ENCODE measurements at regions not wholly inside any gene's neighbourhood (a gene's known extent, or its start where the extent isn't known, plus 50 kb on each side); places are given as distances from the start of the nearest gene placed in this dataset.
"Not testable (repeated sequence)": the region's sequence is repeated elsewhere in the genome, so short reads cannot be mapped to it uniquely, and the experiment has no call there.

GRCh38 chr7:25436413-25436812, 208.1 kb upstream of the NPVF start:
- no peak for DNase-seq (ENCODE audit: insufficient read length)
- TF ChIP-seq TAF1 (IDR thresholded peaks at IDR 0.05; ENCODE audit: borderline replicate concordance, low read depth, low read length), result no peak
- no peak for TF ChIP-seq POLR2AphosphoS5 (IDR thresholded peaks at IDR 0.05; ENCODE audit: low read depth, low read length)
- no peak for FAIRE-seq

GRCh38 chr7:25437308-25437707, 209.0 kb upstream of the NPVF start:
- DNase-seq (ENCODE audit: insufficient read length), result no peak
- FAIRE-seq, result no peak
- no peak for TF ChIP-seq POLR2AphosphoS5 (IDR thresholded peaks at IDR 0.05; ENCODE audit: low read depth, low read length)
- TF ChIP-seq POLR2A (IDR thresholded peaks at IDR 0.05; ENCODE audit: low read depth, low read length), result no peak
- TF ChIP-seq TAF1 (IDR thresholded peaks at IDR 0.05; ENCODE audit: borderline replicate concordance, low read depth, low read length), result no peak

GRCh38 chr7:25444991-25445390, 216.7 kb upstream of the NPVF start:
- DNase-seq (ENCODE audit: insufficient read length) (no peak), FAIRE-seq (no peak)
- TF ChIP-seq POLR2A (IDR thresholded peaks at IDR 0.05; ENCODE audit: low read depth, low read length) (no peak), TAF1 (IDR thresholded peaks at IDR 0.05; ENCODE audit: borderline replicate concordance, low read depth, low read length) (no peak), POLR2AphosphoS5 (IDR thresholded peaks at IDR 0.05; ENCODE audit: low read depth, low read length) (no peak)

GRCh38 chr7:25448301-25448700, 220.0 kb upstream of the NPVF start:
- TF ChIP-seq POLR2AphosphoS5 (IDR thresholded peaks at IDR 0.05; ENCODE audit: low read depth, low read length), result no peak
- TF ChIP-seq TAF1 (IDR thresholded peaks at IDR 0.05; ENCODE audit: borderline replicate concordance, low read depth, low read length), result no peak
- TF ChIP-seq POLR2A (IDR thresholded peaks at IDR 0.05; ENCODE audit: low read depth, low read length), result no peak
- FAIRE-seq (no peak), DNase-seq (ENCODE audit: insufficient read length) (no peak)

- DNase-seq (ENCODE audit: insufficient read length) (no peak), FAIRE-seq (no peak)
- no peak for TF ChIP-seq TAF1 (IDR thresholded peaks at IDR 0.05; ENCODE audit: borderline replicate concordance, low read depth, low read length)
Observed at GRCh38 chr7:25454020-25454419, 225.7 kb upstream of the NPVF start.

GRCh38 chr7:25454562-25455041, 226.3 kb upstream of the NPVF start:
- no peak for DNase-seq (ENCODE audit: insufficient read length)
- no peak for TF ChIP-seq POLR2AphosphoS5 (IDR thresholded peaks at IDR 0.05; ENCODE audit: low read depth, low read length)
- no peak for TF ChIP-seq POLR2A (IDR thresholded peaks at IDR 0.05; ENCODE audit: low read depth, low read length)
- TF ChIP-seq TAF1 (IDR thresholded peaks at IDR 0.05; ENCODE audit: borderline replicate concordance, low read depth, low read length), result no peak
- FAIRE-seq, result no peak

GRCh38 chr7:25455683-25456251, 227.5 kb upstream of the NPVF start:
- no peak for DNase-seq (ENCODE audit: insufficient read length)
- TF ChIP-seq POLR2A (IDR thresholded peaks at IDR 0.05; ENCODE audit: low read depth, low read length), result no peak
- TF ChIP-seq POLR2AphosphoS5 (IDR thresholded peaks at IDR 0.05; ENCODE audit: low read depth, low read length), result no peak
- no peak for TF ChIP-seq TAF1 (IDR thresholded peaks at IDR 0.05; ENCODE audit: borderline replicate concordance, low read depth, low read length)
- no peak for FAIRE-seq

GRCh38 chr7:25456467-25457171, 228.3 kb upstream of the NPVF start:
- TF ChIP-seq TAF1 (IDR thresholded peaks at IDR 0.05; ENCODE audit: borderline replicate concordance, low read depth, low read length) (no peak), POLR2A (IDR thresholded peaks at IDR 0.05; ENCODE audit: low read depth, low read length) (no peak), POLR2AphosphoS5 (IDR thresholded peaks at IDR 0.05; ENCODE audit: low read depth, low read length) (no peak)
- no peak for FAIRE-seq
- no peak for DNase-seq (ENCODE audit: insufficient read length)

GRCh38 chr7:25459057-25459456, 230.8 kb upstream of the NPVF start:
- TF ChIP-seq POLR2AphosphoS5 (IDR thresholded peaks at IDR 0.05; ENCODE audit: low read depth, low read length) (no peak), POLR2A (IDR thresholded peaks at IDR 0.05; ENCODE audit: low read depth, low read length) (no peak), TAF1 (IDR thresholded peaks at IDR 0.05; ENCODE audit: borderline replicate concordance, low read depth, low read length) (no peak)
- FAIRE-seq (no peak), DNase-seq (ENCODE audit: insufficient read length) (no peak)

GRCh38 chr7:25460433-25460832, 232.1 kb upstream of the NPVF start:
- TF ChIP-seq TAF1 (IDR thresholded peaks at IDR 0.05; ENCODE audit: borderline replicate concordance, low read depth, low read length), result no peak
- TF ChIP-seq POLR2A (IDR thresholded peaks at IDR 0.05; ENCODE audit: low read depth, low read length), result no peak
- no peak for TF ChIP-seq POLR2AphosphoS5 (IDR thresholded peaks at IDR 0.05; ENCODE audit: low read depth, low read length)
- FAIRE-seq (no peak), DNase-seq (ENCODE audit: insufficient read length) (no peak)

- TF ChIP-seq POLR2A (IDR thresholded peaks at IDR 0.05; ENCODE audit: low read depth, low read length), result no peak
- no peak for TF ChIP-seq POLR2AphosphoS5 (IDR thresholded peaks at IDR 0.05; ENCODE audit: low read depth, low read length)
- no peak for TF ChIP-seq TAF1 (IDR thresholded peaks at IDR 0.05; ENCODE audit: borderline replicate concordance, low read depth, low read length)
- FAIRE-seq (no peak), DNase-seq (ENCODE audit: insufficient read length) (no peak)
Observed at GRCh38 chr7:25469669-25470068, 241.4 kb upstream of the NPVF start.

GRCh38 chr7:25476863-25477499, 248.7 kb upstream of the NPVF start:
- FAIRE-seq, result no peak

GRCh38 chr7:25478221-25478620, 249.9 kb upstream of the NPVF start:
- FAIRE-seq; DNase-seq (ENCODE audit: insufficient read length): not testable (repeated sequence)

More at GRCh38 chr7:25476863-25477499, 248.7 kb upstream of the NPVF start:
- no peak for TF ChIP-seq TAF1 (IDR thresholded peaks at IDR 0.05; ENCODE audit: borderline replicate concordance, low read depth, low read length)
- no peak for TF ChIP-seq POLR2A (IDR thresholded peaks at IDR 0.05; ENCODE audit: low read depth, low read length)
- no peak for TF ChIP-seq POLR2AphosphoS5 (IDR thresholded peaks at IDR 0.05; ENCODE audit: low read depth, low read length)
- DNase-seq (ENCODE audit: insufficient read length), result no peak
